Keratinocyte (primary cell): ENCODE measurements at regions not wholly inside any gene's neighbourhood (a gene's known extent, or its start where the extent isn't known, plus 50 kb on each side); places are given as distances from the start of the nearest gene placed in this dataset.

Experiments used
- DNase-seq: peaks from one replicate; pipeline ENCODE4 v3.0.0-alpha.2; 2011; ENCODE audit warnings: low read depth, missing footprints, low spot score
- FAIRE-seq: peaks from 2 replicates; lab custom pipeline; 2011; peaks lifted over from hg19 to GRCh38; lab: Jason Lieb, UNC
- H2AFZ ChIP-seq: 2 replicates; pipeline ENCODE4 v1.6.0; 2012; ENCODE audit warnings: low read length, control low read depth, inconsistent platforms; ENCODE audit not compliant: control insufficient read depth
- H3K27ac ChIP-seq: 2 replicates; pipeline ENCODE4 v1.5.1; 2011; ENCODE audit warnings: low read length; ENCODE audit not compliant: control insufficient read depth, insufficient read depth
- H3K27me3 ChIP-seq: 3 replicates; pipeline ENCODE4 v1.6.0; 2011; ENCODE audit warnings: low read length; ENCODE audit not compliant: control insufficient read depth, insufficient read depth; ENCODE audit errors: extremely low read depth
- H3K36me3 ChIP-seq, 2 experiments: 2 replicates in 1 of 2; 3 replicates in 1 of 2; pipeline ENCODE4 v1.5.1; 2011; ENCODE audit warnings: low read length in 2 of 2, mild to moderate bottlenecking in 1 of 2; ENCODE audit not compliant: control insufficient read depth in 2 of 2, insufficient read depth in 2 of 2; ENCODE audit errors: extremely low read depth in 1 of 2
- H3K4me1 ChIP-seq: 3 replicates; pipeline ENCODE4 v1.5.1; 2011; ENCODE audit warnings: low read length; ENCODE audit not compliant: control insufficient read depth, insufficient read depth; ENCODE audit errors: extremely low read depth
- H3K4me2 ChIP-seq: 3 replicates; pipeline ENCODE4 v1.6.0; 2011; ENCODE audit warnings: low read depth, low read length; ENCODE audit not compliant: control insufficient read depth, insufficient read depth; ENCODE audit errors: extremely low read depth
- H3K4me3 ChIP-seq, 3 experiments: fragments of 200-600 bp in 1 of 3; sonication (generic) in 1 of 3; 2 replicates in 2 of 3; 3 replicates in 1 of 3; pipeline ENCODE4 v1.5.1; 2011 to 2016; ENCODE audit warnings: low read length in 3 of 3, mild to moderate bottlenecking in 3 of 3, control low read depth in 2 of 3, inconsistent platforms in 1 of 3, low read depth in 1 of 3, mixed read lengths in 1 of 3, mixed run types in 1 of 3, moderate library complexity in 1 of 3; ENCODE audit not compliant: control insufficient read depth in 2 of 3, insufficient read depth in 2 of 3; ENCODE audit errors: extremely low read depth in 1 of 3
- H3K79me2 ChIP-seq: 2 replicates; pipeline ENCODE4 v1.6.0; 2012; ENCODE audit warnings: low read length; ENCODE audit not compliant: control insufficient read depth, insufficient read depth
- H3K9ac ChIP-seq: 3 replicates; pipeline ENCODE4 v1.6.0; 2011; ENCODE audit warnings: low read length; ENCODE audit not compliant: control insufficient read depth, insufficient read depth; ENCODE audit errors: extremely low read depth
- H3K9me1 ChIP-seq: 3 replicates; pipeline ENCODE4 v1.6.0; 2011; ENCODE audit warnings: low read length; ENCODE audit not compliant: control insufficient read depth, insufficient read depth; ENCODE audit errors: extremely low read depth
- H3K9me3 ChIP-seq: 2 replicates; pipeline ENCODE4 v1.5.1; 2012; ENCODE audit warnings: low read depth, low read length; ENCODE audit not compliant: control insufficient read depth
- H4K20me1 ChIP-seq: 3 replicates; pipeline ENCODE4 v1.6.0; 2011; ENCODE audit warnings: low read length; ENCODE audit not compliant: control insufficient read depth, insufficient read depth; ENCODE audit errors: extremely low read depth
- EZH2 ChIP-seq: IDR thresholded peaks from one replicate; pipeline ENCODE4 v1.6.1; 2012; ENCODE audit warnings: inconsistent platforms, mild to moderate bottlenecking, low read length, moderate library complexity
- dilution Hi-C: fragments of 300-500 bp; cut with MboI; formaldehyde crosslinking; loops from one replicate; pipeline ENCODE4 v1.7.0; 2020; ENCODE audit warnings: low sequenced_read_pairs; ENCODE audit not compliant: extremely low pct_ligation_motif_present
- TF ChIP-seq, protein P1 (sequence below), 3 experiments: IDR thresholded peaks in 1 of 3; conservative IDR thresholded peaks in 1 of 3; optimal IDR thresholded peaks in 1 of 3; 2 replicates in 2 of 3; 3 replicates in 1 of 3; pipeline versions ENCODE3 to v1.5.1; 2011; ENCODE audit warnings: low read length in 3 of 3, mild to moderate bottlenecking in 3 of 3, moderate library complexity in 2 of 3, control low read depth in 1 of 3, inconsistent platforms in 1 of 3; ENCODE audit not compliant: insufficient read depth in 2 of 3; ENCODE audit errors: extremely low read depth in 1 of 3

DNA sequence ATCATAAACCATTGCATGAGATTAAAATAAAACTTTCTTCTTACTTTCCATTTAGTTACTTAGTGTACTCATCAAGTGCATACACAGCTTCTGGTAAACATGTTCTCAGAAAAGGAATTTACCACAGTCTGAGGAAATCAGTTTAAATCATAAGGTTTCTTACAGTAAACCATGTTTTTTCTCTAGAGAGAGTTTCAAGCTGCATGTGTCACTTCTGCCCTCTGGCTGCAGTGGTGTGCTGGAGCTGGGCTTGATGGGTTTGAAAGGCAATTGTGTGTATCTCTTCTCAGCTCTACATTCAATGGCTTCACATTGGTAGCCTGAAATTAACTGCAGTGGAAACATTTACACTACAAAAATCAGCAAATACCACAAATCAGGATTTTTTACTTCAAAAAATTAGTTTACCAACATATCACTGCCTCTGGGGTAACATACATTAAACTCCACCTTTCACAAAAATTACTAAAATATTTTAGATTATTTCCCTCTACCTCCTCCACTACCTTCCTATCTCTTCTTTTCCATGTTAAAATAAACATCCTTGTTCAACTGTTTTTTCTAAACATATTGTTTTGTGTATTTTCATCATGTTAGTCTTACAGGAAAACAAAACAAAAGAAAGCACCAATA lies 414.3 kb downstream of the ANXA1 start:
- TF ChIP-seq, protein P1, sequence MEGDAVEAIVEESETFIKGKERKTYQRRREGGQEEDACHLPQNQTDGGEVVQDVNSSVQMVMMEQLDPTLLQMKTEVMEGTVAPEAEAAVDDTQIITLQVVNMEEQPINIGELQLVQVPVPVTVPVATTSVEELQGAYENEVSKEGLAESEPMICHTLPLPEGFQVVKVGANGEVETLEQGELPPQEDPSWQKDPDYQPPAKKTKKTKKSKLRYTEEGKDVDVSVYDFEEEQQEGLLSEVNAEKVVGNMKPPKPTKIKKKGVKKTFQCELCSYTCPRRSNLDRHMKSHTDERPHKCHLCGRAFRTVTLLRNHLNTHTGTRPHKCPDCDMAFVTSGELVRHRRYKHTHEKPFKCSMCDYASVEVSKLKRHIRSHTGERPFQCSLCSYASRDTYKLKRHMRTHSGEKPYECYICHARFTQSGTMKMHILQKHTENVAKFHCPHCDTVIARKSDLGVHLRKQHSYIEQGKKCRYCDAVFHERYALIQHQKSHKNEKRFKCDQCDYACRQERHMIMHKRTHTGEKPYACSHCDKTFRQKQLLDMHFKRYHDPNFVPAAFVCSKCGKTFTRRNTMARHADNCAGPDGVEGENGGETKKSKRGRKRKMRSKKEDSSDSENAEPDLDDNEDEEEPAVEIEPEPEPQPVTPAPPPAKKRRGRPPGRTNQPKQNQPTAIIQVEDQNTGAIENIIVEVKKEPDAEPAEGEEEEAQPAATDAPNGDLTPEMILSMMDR (optimal IDR thresholded peaks at IDR 0.05 in 1 of 3, IDR thresholded peaks at IDR 0.05 in 1 of 3, conservative IDR thresholded peaks at IDR 0.05 in 1 of 3; ENCODE audit: extremely low read depth in 1 of 3, insufficient read depth in 2 of 3, low read length in 3 of 3): peak; percentile 42 to 78 (median 75)
- no peak for TF ChIP-seq EZH2
- H3K27ac ChIP-seq: no peak overlapping the region
- H3K36me3 ChIP-seq: no peaks in the 10 kb centered on the region
- H3K4me2 ChIP-seq: no peak overlapping the region
- no peak overlapping the region for H3K4me3 ChIP-seq
- no peaks in the 10 kb centered on the region for H3K27me3 ChIP-seq
- no peaks in the 10 kb centered on the region for H3K9me1 ChIP-seq
- DNase-seq: no peak
- no peak overlapping the region for H3K9ac ChIP-seq
- dilution Hi-C loops: no loop called here
- FAIRE-seq: no peak
- H3K4me1 ChIP-seq: no peaks in the 10 kb centered on the region
- no peak overlapping the region for H2AFZ ChIP-seq
- no peaks in the 10 kb centered on the region for H4K20me1 ChIP-seq
- H3K9me3 ChIP-seq: no peaks in the 10 kb centered on the region
- no peaks in the 10 kb centered on the region for H3K79me2 ChIP-seq

DNA sequence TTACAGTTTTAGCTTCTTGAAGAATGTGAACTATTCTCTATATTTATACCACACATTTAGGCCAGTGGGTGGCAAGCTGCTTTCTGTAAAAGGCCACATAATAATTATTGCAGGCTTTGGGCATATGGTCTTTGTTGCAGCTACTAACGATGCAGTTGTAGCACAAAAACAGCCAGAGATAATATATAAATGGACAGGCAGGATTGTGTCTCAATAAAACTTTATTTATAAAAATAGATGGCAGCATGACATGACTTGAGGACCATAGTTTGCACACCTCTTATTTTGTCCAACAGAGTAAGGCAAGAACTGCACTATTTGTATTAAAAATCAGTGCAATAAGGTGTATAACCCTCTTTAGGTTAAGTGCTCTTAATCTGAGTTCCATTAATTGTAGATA lies 415.0 kb downstream of the ANXA1 start:
- Histone ChIP-seq H3K79me2 (no peaks in the 10 kb centered on the region), H3K4me1 (no peaks in the 10 kb centered on the region), H3K27me3 (no peaks in the 10 kb centered on the region), H2AFZ (no peak overlapping the region), H3K4me3 (no peak overlapping the region), H3K4me2 (no peak overlapping the region), H3K9me3 (no peaks in the 10 kb centered on the region), H3K9ac (no peak overlapping the region), H4K20me1 (no peaks in the 10 kb centered on the region), H3K9me1 (no peaks in the 10 kb centered on the region), H3K27ac (no peak overlapping the region), H3K36me3 (no peaks in the 10 kb centered on the region)
- DNase-seq (no peak), FAIRE-seq (no peak)
- TF ChIP-seq, protein P1 (optimal IDR thresholded peaks at IDR 0.05 in 1 of 3, IDR thresholded peaks at IDR 0.05 in 1 of 3, conservative IDR thresholded peaks at IDR 0.05 in 1 of 3; ENCODE audit: extremely low read depth in 1 of 3, insufficient read depth in 2 of 3, low read length in 3 of 3): no peak
- TF ChIP-seq EZH2: no peak
- dilution Hi-C loops: no loop called here
